Ascending aorta (tissue), 2 donors: ENCODE measurements at regions not wholly inside any gene's neighbourhood (a gene's known extent, or its start where the extent isn't known, plus 50 kb on each side); places are given as distances from the start of the nearest gene placed in this dataset.

Source experiments
- DNase-seq, 2 donors: peaks; one replicate each; pipeline ENCODE4 v3.0.0-alpha.2; 2019; ENCODE audit warnings: low spot score in 2 of 2
- H3K27ac ChIP-seq, 2 donors: fragments of 200-600 bp; sonication (generic); one replicate each; pipeline ENCODE4 v1.5.1; 2016 to 2017; ENCODE audit warnings: mild to moderate bottlenecking in 1 of 2
- H3K27me3 ChIP-seq: fragments of 200-600 bp; sonication (generic); one replicate; pipeline ENCODE4 v1.5.1; 2017
- H3K36me3 ChIP-seq, 2 donors: fragments of 200-600 bp; sonication (generic); one replicate each; pipeline ENCODE4 v1.5.1; 2016
- H3K4me1 ChIP-seq, 2 donors: fragments of 200-600 bp; sonication (generic); one replicate each; pipeline ENCODE4 v1.5.1; 2016 to 2017; ENCODE audit warnings: mild to moderate bottlenecking in 1 of 2
- H3K4me3 ChIP-seq, 2 donors: fragments of 200-600 bp; sonication (generic); one replicate each; pipeline ENCODE4 v1.5.1; 2016 to 2017; ENCODE audit warnings: mild to moderate bottlenecking in 1 of 2
- H3K9me3 ChIP-seq, 2 donors: fragments of 200-600 bp; sonication (generic); one replicate each; pipeline ENCODE4 v1.5.1; 2016
- intact Hi-C: fragments of 100-400 bp; cut with DNase I; formaldehyde crosslinking; loops from one replicate; pipeline ENCODE4 v1.15.1; 2023
- TF ChIP-seq, protein P1 (sequence below), 3 experiments: fragments of 200-600 bp in 2 of 3; fragments of 450-650 bp in 1 of 3; sonication (generic) in 2 of 3; IDR thresholded peaks; one replicate each; pipeline ENCODE4 v1.5.1; 2016 to 2019; ENCODE audit warnings: antibody characterized with exemption in 3 of 3, mild to moderate bottlenecking in 1 of 3, moderate library complexity in 1 of 3

GRCh38 chr1:90325168-90325567, 330.3 kb downstream of the ZNF326 start:
- H3K4me3 ChIP-seq: no peak overlapping the region
- H3K36me3 ChIP-seq: no peaks in the 10 kb centered on the region
- no peak overlapping the region for H3K27ac ChIP-seq
- no peaks in the 10 kb centered on the region for H3K9me3 ChIP-seq
- intact Hi-C loops: no loop called here
- TF ChIP-seq, protein P1, sequence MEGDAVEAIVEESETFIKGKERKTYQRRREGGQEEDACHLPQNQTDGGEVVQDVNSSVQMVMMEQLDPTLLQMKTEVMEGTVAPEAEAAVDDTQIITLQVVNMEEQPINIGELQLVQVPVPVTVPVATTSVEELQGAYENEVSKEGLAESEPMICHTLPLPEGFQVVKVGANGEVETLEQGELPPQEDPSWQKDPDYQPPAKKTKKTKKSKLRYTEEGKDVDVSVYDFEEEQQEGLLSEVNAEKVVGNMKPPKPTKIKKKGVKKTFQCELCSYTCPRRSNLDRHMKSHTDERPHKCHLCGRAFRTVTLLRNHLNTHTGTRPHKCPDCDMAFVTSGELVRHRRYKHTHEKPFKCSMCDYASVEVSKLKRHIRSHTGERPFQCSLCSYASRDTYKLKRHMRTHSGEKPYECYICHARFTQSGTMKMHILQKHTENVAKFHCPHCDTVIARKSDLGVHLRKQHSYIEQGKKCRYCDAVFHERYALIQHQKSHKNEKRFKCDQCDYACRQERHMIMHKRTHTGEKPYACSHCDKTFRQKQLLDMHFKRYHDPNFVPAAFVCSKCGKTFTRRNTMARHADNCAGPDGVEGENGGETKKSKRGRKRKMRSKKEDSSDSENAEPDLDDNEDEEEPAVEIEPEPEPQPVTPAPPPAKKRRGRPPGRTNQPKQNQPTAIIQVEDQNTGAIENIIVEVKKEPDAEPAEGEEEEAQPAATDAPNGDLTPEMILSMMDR (IDR thresholded peaks at IDR 0.05): no peak
- DNase-seq: no peak
- H3K4me1 ChIP-seq: no peaks in the 10 kb centered on the region
- H3K27me3 ChIP-seq: no peaks in the 10 kb centered on the region

DNA sequence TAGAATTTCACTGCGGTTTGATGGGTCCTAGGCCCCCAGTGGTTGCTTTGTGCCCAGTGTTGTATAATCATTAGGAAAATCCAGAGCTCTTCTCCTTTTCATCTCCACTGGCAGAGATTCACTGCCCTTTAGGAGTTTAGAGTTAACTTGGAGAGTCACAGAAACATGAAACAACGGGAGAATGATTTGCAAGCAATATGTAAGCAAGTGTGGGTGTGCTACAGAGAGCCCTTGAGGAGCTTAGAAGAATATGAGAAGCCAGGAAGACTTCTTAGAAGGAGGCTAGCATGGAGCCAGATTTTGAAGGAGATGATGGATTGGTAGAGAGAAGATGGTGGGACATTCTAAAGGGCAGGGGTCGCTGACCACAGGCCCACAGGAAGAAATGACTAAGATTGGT, 327.3 kb downstream of the ZNF326 start:
- H3K9me3 ChIP-seq: no peaks in the 10 kb centered on the region
- no peaks in the 10 kb centered on the region for H3K27me3 ChIP-seq
- no peaks in the 10 kb centered on the region for H3K36me3 ChIP-seq
- H3K4me1 ChIP-seq: no peaks in the 10 kb centered on the region
- H3K4me3 ChIP-seq: no peak overlapping the region
- intact Hi-C loops: no loop called here
- no peak overlapping the region for H3K27ac ChIP-seq
- no peak for DNase-seq
- TF ChIP-seq, protein P1 (IDR thresholded peaks at IDR 0.05): no peak

DNA sequence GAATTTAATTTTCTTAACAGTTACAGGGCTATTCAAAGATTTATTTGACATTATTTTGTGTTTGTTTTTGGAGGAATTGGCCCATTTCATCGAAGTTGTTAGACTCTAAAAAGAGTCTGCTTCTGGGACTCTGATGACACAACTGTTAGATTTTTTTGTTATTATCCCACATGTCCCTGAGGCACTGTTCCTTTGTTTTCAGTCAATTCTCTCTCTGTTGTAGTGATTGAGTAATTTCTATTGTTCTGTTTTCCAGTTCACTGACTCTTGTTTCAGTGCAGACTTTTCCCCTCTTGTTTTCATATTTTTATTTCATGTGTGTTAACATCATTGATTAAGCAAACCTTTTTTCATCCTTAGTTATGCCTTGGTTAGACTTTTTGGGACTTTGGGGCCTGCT, 325.0 kb downstream of the ZNF326 start:
- TF ChIP-seq, protein P1 (IDR thresholded peaks at IDR 0.05): no peak
- Histone ChIP-seq H3K27ac (no peak overlapping the region), H3K4me3 (no peak overlapping the region), H3K9me3 (no peaks in the 10 kb centered on the region), H3K4me1 (no peaks in the 10 kb centered on the region), H3K36me3 (no peaks in the 10 kb centered on the region), H3K27me3 (no peaks in the 10 kb centered on the region)
- DNase-seq: no peak
- intact Hi-C loops: no loop called here

DNA sequence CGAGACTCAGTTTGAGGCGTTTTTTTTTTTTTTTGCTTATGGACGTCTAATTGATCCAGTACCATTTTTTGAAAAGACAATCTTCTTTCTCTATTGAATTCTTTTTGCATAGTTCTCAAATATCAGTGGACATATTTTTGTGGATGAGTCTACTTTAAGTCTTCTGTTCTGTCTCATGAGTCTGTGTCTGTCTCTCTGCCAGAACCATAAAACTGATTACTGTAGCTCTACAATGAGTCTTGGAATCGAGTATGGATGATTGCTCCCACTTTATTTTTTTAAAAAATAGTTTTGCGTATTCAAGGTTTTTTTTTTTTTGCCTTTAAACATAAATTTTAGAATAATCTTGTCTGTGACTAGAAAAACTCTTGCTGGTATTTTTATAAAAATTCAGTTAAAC, 323.5 kb downstream of the ZNF326 start:
- intact Hi-C loops: no loop called here
- Histone ChIP-seq H3K27ac (no peak overlapping the region), H3K36me3 (no peaks in the 10 kb centered on the region), H3K27me3 (no peaks in the 10 kb centered on the region), H3K4me1 (no peaks in the 10 kb centered on the region), H3K9me3 (no peaks in the 10 kb centered on the region), H3K4me3 (no peak overlapping the region)
- DNase-seq: no peak
- TF ChIP-seq, protein P1 (IDR thresholded peaks at IDR 0.05): no peak

- no peaks in the 10 kb centered on the region for H3K36me3 ChIP-seq
- H3K27me3 ChIP-seq: no peaks in the 10 kb centered on the region
- intact Hi-C loops: no loop called here
- TF ChIP-seq, protein P1 (IDR thresholded peaks at IDR 0.05): no peak
- no peak overlapping the region for H3K4me3 ChIP-seq
- H3K4me1 ChIP-seq: no peaks in the 10 kb centered on the region
- H3K9me3 ChIP-seq: no peaks in the 10 kb centered on the region
- no peak overlapping the region for H3K27ac ChIP-seq
- DNase-seq: no peak
These were observed 322.7 kb downstream of the ZNF326 start for GRCh38 chr1:90317628-90318027.

DNA sequence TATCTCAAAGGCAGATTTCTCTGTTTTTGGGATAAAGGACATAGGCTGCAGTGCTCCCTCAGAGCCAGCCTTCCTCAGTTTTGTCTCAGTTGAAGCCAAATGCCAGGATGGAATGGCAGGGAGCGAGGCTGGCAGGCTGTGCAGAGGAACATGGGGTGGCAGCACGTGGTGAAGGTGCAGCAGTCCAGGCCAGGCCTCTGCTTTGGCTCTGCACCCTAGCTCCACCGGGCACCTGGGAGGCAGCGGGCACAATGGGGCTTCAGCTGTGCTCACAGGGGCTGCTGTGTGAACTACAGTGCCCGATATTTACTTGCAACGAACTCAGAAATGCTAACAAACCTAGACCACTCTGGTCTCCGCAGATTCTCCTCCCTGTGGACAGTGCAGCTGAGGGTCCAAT, 319.6 kb downstream of the ZNF326 start:
- DNase-seq: no peak
- Histone ChIP-seq H3K27ac (no peak overlapping the region), H3K9me3 (no peaks in the 10 kb centered on the region)

More for the DNA sequence above, 319.6 kb downstream of the ZNF326 start:
- H3K4me3 ChIP-seq: no peak overlapping the region
- TF ChIP-seq, protein P1 (IDR thresholded peaks at IDR 0.05): no peak
- no peaks in the 10 kb centered on the region for H3K27me3 ChIP-seq
- H3K36me3 ChIP-seq: no peaks in the 10 kb centered on the region
- intact Hi-C loops: no loop called here
- H3K4me1 ChIP-seq: no peaks in the 10 kb centered on the region
